NCI-H2081 treated with DMSO at 0.1 percent for 48 hours (cell line): ENCODE measurements at regions not wholly inside any gene's neighbourhood (a gene's known extent, or its start where the extent isn't known, plus 50 kb on each side); places are given as distances from the start of the nearest gene placed in this dataset.
"Not testable (repeated sequence)": the region's sequence is repeated elsewhere in the genome, so short reads cannot be mapped to it uniquely, and the experiment has no call there.

Experiments used
- DNase-seq: peaks from one replicate; lab custom pipeline; 2025; lab: John Stamatoyannopoulos, UW

DNA sequence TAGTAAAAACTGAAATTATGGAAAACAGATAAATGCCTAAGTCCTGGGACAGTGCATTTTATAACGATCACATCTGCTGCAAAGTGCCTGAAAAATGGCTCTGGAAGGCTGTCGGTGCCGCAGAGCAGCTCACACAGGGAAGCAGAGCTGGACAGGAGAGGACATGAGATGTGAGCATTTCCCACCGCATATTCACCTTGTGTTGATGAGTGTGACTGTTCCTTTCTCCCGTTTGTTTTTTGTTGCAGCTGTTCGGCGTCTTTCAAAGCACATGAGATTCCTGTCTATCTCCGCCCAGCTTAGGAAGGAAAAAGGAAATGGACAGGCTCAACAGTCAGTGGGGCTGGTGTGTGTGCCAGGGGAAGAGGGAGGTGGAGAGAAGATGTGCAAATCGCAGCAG, 164.9 kb upstream of the SEMA6A start:
- DNase-seq = no peak

- DNase-seq = no peak
These were observed 164.1 kb upstream of the SEMA6A start for GRCh38 chr5:116738615-116739261.

DNA sequence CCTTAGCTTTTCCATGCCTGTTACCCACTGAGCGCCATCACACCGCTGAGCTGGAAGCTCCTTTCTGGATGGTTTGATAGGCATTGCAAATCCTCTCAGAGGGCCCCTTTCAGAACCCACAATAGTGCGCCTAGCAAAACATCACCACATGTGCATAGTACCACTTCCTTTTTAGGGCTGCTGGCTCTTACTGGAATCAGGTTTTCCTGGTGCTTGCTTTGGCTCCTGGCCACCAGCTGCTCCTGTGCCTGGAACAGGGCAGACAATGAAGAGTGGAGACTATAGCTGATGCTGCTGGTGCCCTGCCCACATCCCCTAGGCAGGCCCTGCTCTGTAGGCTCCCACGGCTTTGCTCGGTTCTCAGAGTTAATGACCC, 163.6 kb upstream of the SEMA6A start:
- DNase-seq = no peak

DNA sequence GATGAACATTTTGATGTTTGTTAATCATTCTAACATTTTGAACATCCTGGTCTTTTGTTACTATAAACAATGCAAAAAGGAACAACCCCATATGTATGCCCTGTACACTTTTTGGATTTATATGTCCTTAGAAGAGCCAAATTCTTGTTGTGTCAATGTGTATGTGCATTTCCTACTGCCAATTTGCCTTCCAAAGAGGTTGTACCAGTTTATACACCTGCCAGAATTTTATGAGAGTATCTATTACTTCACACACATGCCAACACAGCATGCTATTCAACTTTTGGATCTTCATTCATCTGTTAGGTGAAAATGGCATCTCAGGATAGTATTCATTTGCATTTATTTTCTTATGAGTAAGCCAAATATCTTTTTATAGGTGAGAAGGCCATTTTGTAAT, 162.0 kb upstream of the SEMA6A start:
- no peak for DNase-seq

- no peak for DNase-seq
These were observed 159.7 kb upstream of the SEMA6A start for GRCh38 chr5:116733991-116734975.

DNA sequence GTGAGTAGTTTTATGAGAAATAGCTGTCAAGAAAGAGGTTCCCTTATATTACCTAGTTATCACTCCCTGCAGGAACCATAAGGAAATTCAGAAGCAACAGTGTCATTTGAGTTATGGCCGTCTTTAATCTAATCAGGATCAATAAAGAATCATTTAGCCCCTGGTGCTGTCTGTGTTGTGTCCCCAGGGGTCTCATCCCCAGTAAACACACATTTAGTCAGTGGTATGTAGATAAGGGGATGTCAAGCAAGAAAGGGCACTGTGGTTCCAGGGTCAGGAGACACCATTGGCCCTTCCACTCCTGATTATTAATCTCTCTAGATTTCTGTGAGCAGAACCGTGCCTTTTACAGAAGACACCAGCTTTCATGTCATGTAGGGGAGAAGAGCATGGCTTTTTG, 158.0 kb upstream of the SEMA6A start:
- no peak for DNase-seq

GRCh38 chr5:116731432-116731831, 156.8 kb upstream of the SEMA6A start:
- no peak for DNase-seq

GRCh38 chr5:116730706-116731105, 156.1 kb upstream of the SEMA6A start:
- DNase-seq = no peak

GRCh38 chr5:116730185-116730584, 155.6 kb upstream of the SEMA6A start:
- no peak for DNase-seq

DNA sequence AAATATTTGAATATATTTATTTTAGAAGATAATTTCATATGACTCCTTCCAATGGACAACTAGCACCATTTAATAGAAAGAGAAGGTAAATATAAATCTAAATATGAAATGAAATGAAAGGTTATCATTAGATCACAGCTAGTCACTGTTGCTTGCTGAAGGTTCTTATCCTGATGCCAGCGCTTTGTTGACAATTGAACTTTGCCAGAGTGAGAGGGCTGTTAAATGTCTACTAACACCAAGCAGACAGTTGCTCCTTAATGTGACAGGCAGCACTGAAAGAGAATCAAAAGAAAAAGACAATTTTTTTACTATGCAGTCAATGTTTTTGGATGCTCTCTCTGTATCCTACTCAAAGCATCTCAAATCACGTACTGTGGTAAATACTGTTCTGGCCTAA, 152.6 kb upstream of the SEMA6A start:
- no peak for DNase-seq

GRCh38 chr5:116726180-116726579, 151.6 kb upstream of the SEMA6A start:
- DNase-seq = not testable (repeated sequence)

DNA sequence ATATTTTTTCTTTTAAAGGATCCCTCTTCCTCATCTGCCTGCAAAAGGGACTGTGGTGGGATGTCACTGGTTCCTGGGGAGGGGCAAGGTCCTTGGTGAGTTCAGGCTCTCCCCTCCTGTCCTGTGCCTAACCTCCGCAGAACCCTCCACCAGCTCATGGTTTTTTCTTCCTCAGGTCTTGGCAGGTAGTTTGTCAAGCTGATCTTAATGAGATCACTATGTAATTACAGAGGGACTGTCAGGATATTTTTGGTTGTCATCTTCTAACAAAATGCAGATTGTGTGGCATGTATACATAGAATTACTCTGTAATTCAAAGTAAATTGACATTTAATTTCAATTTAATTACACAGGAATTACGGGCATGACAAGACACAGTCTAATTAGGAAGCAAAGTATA, 150.3 kb upstream of the SEMA6A start:
- DNase-seq = no peak

DNA sequence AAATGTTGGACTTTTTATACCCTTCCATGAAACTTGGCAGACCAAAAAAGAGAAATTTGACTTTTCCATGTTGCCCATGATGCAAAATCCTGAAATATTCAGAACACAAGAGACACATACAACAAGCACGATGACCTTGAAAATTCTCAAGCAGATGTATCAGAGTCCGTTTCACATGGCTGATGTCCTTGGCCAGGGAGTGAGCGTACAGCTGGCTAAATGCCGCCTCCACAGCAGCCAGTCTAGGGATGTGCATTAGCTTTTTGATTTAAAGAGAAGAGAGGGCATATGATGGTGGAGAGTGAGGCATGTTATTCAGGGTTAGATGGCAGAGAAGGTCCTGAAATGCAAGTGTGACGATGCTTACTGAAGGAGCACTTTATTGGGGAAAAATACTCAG, 148.0 kb upstream of the SEMA6A start:
- no peak for DNase-seq

DNA sequence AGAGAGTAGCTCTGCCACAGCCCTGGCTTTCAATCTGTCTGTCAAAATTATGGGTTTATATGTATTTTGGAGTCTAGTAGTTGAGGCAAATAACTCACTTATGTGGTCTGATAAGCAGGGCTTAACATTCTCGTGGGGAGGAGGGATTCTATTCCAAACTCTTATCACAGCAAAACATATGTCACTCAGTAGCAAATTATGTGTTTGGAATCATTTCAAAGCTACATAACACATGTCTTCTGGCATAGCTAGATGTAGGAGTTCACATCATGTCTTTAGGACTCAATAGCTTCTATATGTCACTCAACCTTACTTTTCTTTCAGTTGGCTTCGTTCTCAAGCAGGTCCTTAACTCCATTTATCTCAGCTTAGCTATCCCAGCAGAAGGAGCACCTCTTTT, 144.5 kb upstream of the SEMA6A start:
- no peak for DNase-seq

DNA sequence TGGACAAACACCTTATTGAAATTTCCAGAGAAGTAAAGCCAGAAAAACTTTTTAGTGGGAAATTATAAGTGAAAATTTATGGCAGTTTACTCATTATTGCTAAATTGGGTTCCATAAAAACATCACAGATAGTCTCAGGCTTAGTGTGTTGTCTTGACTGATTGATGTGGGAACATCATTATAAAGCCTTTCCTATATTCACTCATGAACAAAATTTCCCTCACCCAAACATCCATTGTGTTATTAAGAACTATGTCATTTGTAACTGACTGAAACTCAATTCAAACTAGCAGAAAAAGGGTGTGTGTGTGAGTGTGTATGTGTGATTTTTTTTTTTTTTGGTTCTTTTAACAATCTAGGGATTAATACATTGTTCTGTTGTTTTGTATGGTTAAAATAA, 143.7 kb upstream of the SEMA6A start:
- DNase-seq = no peak

- DNase-seq = no peak
These were observed 134.5 kb upstream of the SEMA6A start for GRCh38 chr5:116709082-116709481.

GRCh38 chr5:116705121-116705519, 130.5 kb upstream of the SEMA6A start:
- not testable (repeated sequence) for DNase-seq

DNA sequence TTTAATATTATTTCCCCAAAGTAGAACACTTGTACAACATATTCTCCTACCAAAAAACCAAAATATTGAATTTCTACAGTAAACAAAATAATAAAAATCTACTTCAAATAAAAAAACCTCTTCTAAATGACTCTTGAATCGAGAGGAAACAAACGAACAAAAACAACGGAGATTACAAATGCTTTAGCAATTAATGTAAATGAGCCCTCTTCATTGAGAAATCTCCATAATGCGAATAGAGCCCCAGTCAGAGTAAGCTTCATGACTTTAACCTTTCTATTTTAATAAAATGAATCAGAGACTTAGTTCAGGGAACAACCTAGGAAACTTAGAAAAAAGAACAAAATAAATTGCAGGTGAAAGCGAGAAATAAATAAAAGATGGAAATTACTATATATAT, 129.3 kb upstream of the SEMA6A start:
- no peak for DNase-seq

- no peak for DNase-seq
These were observed 128.7 kb upstream of the SEMA6A start for GRCh38 chr5:116703328-116703727.

DNA sequence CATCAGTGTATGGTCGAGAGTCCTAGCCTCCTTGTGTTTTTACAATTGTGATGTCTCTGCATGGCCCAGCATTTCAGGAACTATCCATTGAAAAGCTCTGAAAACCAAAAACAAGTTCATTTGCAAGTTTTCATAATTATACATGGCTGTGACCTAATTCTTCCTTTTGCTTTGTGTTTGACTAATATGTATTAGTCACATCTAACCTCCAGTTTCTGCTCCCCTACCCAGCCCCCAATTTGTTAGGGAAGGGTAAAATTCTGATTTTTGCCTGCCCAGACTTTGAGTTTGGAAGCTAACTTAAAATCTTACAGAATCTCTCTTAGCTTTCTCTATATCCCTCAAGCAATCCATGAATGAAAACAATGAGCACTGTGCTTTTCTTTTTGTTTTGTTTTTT, 128.2 kb upstream of the SEMA6A start:
- no peak for DNase-seq

GRCh38 chr5:116699332-116699731, 124.7 kb upstream of the SEMA6A start:
- no peak for DNase-seq

DNA sequence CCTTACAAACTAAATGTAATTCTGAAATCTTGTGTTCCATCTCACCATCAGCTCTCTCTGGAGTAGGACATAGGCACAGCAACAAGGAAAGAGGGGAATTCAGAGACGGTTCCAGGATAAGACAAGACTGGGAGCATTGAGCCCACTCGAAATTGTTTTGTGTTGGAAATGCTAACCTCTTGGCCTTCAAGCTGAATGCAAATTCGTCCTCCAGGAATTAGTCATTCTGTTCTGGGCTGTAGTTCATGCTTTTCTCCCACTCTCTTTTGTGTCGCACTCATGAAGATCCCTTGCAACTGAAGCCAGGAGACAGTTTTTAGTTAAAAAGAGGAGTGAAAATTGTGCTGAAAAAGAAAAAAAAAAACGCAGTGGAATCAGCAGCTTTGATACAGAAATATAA, 121.7 kb upstream of the SEMA6A start:
- no peak for DNase-seq

DNA sequence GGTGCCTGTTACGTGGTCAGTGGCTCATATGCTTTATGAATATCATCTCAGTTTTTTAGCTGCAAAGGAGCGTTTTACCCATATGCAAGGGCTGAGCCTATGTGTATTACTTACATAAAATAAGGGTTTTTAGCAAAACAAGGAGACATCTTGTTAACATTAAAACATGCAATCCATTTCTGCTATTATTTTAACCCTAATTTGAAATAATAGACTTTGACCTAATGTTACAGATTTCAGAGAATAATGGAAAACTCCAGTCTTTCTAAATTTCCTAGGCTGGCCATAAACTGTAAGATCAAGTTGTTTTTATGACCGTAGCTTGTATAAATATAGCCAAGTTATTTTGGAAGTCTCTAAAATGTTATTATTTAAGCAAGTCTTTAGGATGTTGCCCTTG, 121.1 kb upstream of the SEMA6A start:
- DNase-seq = no peak

DNA sequence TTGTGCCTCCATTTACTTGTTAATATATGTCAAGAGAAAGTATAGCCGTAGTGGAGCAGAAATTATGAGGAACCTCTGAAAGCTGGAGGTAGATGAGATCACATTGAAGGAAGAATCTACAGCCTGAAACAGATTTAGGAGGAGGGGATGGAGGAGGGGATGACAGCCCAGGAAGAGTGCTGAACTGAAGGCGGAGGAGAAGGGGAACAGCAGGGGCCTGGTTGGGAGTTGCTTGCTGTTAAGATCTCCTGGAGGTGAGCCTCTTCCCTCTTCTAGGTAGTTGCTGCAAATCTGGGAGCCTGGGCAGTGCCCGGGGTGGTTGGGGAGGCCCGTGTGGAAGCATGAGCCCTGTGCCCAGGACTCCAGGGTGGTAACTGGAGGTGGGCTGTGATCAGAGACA, 111.8 kb upstream of the SEMA6A start:
- no peak for DNase-seq
